GM12892 (cell line): ENCODE measurements at regions not wholly inside any gene's neighbourhood (a gene's known extent, or its start where the extent isn't known, plus 50 kb on each side); places are given as distances from the start of the nearest gene placed in this dataset.

Experiments used
- POLR2A ChIP-seq: IDR thresholded peaks from 2 replicates; pipeline ENCODE4 v1.6.1; 2011; ENCODE audit warnings: low read depth, low read length, control low read depth
- POLR2AphosphoS5 ChIP-seq: IDR thresholded peaks from 2 replicates; pipeline ENCODE4 v1.6.1; 2011; ENCODE audit warnings: low read depth, low read length, control low read depth

- TF ChIP-seq POLR2A (no peak), POLR2AphosphoS5 (no peak)
These were observed 211.1 kb downstream of the GLUD2 start for GRCh38 chrX:121258545-121258944.
